Activated CD8-positive, alpha-beta T cell treated with anti-CD3 and anti-CD28 coated beads, Interleukin-2, amount 10 ng/mL, durations not matched to agents 7 days and 5 days (primary cell): ENCODE measurements at regions not wholly inside any gene's neighbourhood (a gene's known extent, or its start where the extent isn't known, plus 50 kb on each side); places are given as distances from the start of the nearest gene placed in this dataset.

Experiments
- ATAC-seq: fragments of 150-1000 bp; cut with Tn5 transposase; one replicate; pipeline ENCODE4 v1.10.0; 2021; ENCODE audit warnings: moderate library complexity
- CTCF ChIA-PET: fragments of 350-600 bp; sonication (Branson Sonifier 250); formaldehyde crosslinking; loops from one replicate; lab custom pipeline; 2021; ENCODE audit warnings: antibody characterized with exemption; lab: Charles Lee
- POLR2A ChIA-PET: fragments of 350-600 bp; sonication (Branson Sonifier 250); formaldehyde crosslinking; loops from one replicate; lab custom pipeline; 2021; ENCODE audit warnings: antibody characterized with exemption; lab: Charles Lee
- DNase-seq: peaks from one replicate; pipeline ENCODE4 v3.0.0-alpha.2; 2020
- H3K27ac Mint-ChIP-seq: one replicate; pipeline ENCODE4 v1.8.0; 2021; ENCODE audit warnings: mild to moderate bottlenecking, mixed read lengths
- H3K27me3 Mint-ChIP-seq: one replicate; pipeline ENCODE4 v1.8.0; 2021; ENCODE audit warnings: low read depth, mixed read lengths
- H3K36me3 Mint-ChIP-seq: one replicate; pipeline ENCODE4 v1.8.0; 2021; ENCODE audit warnings: low read depth, mixed read lengths
- H3K4me1 Mint-ChIP-seq: one replicate; pipeline ENCODE4 v1.8.0; 2021; ENCODE audit warnings: low read depth, mixed read lengths
- H3K4me3 Mint-ChIP-seq: one replicate; pipeline ENCODE4 v1.8.0; 2021; ENCODE audit warnings: mild to moderate bottlenecking, mixed read lengths
- H3K9me3 Mint-ChIP-seq: one replicate; pipeline ENCODE4 v1.8.0; 2022; ENCODE audit warnings: mixed read lengths; ENCODE audit not compliant: insufficient read depth

DNA sequence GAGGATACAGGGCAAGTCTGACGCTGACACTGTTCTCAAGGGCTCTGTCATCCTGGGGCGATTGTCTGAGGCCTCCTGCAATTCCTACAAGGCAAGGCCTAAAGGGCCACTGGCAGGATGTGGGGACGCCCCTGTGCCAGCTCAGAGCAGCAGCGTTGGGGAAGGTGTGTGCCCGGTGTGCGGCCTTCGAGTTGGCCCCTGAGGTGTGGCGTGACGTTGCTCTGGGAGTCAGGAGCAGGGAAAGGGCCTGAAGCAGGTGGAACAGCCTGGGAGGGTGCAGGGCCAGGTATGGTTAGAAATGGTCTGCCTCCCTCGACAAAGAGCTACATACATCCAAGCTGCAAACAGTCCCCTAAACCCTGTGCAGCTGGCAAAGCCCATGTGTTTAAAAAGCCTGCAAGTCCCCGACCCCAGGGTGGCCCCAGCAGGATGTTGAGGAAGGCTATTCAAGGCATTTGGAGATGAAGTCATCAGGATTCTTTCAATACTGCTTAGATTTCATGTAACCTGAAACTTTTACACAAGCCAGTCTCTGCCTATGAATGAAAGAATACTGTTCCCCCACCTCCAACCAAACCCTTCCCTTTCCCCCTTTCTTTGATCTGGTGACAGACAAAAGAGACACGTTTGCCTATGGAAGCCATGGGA lies 142.5 kb upstream of the TNS3 start:
- DNase-seq (no peak), ATAC-seq (no peak)
- H3K27me3 Mint-ChIP-seq: peaks cover 2% of the 10 kb centered on the region
- H3K36me3 Mint-ChIP-seq: no peaks in the 10 kb centered on the region
- no peaks in the 10 kb centered on the region for H3K9me3 Mint-ChIP-seq
- H3K27ac Mint-ChIP-seq: no peak overlapping the region
- CTCF ChIA-PET: no interaction called here
- H3K4me3 Mint-ChIP-seq: no peak overlapping the region
- POLR2A ChIA-PET: no interaction called here
- H3K4me1 Mint-ChIP-seq: no peaks in the 10 kb centered on the region

DNA sequence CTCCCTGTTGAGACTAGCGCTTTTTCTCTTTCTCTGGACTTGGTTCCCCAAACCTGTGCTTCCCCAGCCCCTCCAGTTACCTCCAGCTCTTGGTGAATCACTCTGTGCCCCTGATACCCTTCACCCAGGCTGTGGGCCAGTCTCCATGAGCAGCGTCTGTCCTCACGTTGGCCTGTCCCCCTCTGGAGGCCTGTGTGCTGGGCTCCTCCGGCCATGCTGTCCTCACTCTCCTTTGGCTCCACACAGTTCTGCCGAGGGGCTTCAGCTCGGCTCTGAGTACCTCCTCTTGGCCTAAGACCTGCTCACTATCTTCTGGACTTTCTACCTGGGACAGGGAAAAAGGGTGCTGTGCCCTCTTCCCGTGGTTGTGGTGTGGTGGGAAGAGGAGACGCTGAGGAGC lies 140.2 kb upstream of the TNS3 start:
- POLR2A ChIA-PET: no interaction called here
- Mint-ChIP-seq H3K4me1 (no peaks in the 10 kb centered on the region), H3K36me3 (no peaks in the 10 kb centered on the region), H3K9me3 (no peaks in the 10 kb centered on the region), H3K27me3 (no peaks in the 10 kb centered on the region), H3K4me3 (no peak overlapping the region), H3K27ac (no peak overlapping the region)
- ATAC-seq: no peak
- no peak for DNase-seq
- CTCF ChIA-PET: no interaction called here

DNA sequence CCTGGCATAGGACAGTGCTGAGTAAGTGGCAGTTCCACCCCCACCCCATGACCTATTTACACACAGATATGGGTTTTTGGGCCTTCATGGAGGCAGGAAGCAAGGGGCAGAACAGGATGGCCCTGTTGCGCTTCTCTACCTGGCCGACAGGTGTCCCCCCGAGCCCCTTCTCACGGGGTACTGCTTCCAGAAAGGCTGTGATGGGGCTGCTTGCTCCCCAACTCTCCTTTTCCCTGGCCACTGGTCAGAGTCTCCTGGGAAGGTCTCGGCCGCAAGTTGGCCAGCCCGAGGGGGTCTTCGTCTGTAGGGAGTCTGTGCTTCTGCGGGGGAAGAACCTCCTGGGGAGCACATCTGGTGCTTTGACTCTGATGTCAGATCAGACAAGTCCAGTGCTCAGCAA lies 139.8 kb upstream of the TNS3 start:
- DNase-seq (no peak), ATAC-seq (no peak)
- Mint-ChIP-seq H3K4me3 (no peak overlapping the region), H3K4me1 (no peaks in the 10 kb centered on the region), H3K27ac (no peak overlapping the region), H3K9me3 (no peaks in the 10 kb centered on the region), H3K36me3 (no peaks in the 10 kb centered on the region), H3K27me3 (no peaks in the 10 kb centered on the region)
- ChIA-PET CTCF (no interaction called here), POLR2A (no interaction called here)

DNA sequence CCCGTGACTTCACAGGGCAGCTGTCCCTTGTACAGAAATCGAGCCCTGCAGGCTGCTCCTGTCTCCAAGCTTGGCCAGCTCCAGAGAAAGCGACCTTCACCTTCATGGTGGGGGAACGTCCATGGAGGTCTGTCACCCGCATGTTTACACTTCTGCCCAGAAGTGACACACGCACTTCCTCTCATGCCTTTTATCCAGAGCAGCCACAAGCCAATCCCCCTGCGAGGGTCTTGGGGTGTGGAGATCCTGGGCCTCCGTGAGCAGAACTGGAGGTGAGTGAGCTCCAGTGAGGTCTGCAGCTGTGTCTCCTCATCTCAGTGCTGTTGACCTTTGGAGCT lies 139.0 kb upstream of the TNS3 start:
- Mint-ChIP-seq H3K4me3 (no peak overlapping the region), H3K27ac (no peak overlapping the region), H3K36me3 (no peaks in the 10 kb centered on the region), H3K27me3 (no peaks in the 10 kb centered on the region), H3K9me3 (no peaks in the 10 kb centered on the region), H3K4me1 (no peaks in the 10 kb centered on the region)
- ChIA-PET POLR2A (no interaction called here), CTCF (no interaction called here)
- DNase-seq: no peak
- ATAC-seq: no peak

DNA sequence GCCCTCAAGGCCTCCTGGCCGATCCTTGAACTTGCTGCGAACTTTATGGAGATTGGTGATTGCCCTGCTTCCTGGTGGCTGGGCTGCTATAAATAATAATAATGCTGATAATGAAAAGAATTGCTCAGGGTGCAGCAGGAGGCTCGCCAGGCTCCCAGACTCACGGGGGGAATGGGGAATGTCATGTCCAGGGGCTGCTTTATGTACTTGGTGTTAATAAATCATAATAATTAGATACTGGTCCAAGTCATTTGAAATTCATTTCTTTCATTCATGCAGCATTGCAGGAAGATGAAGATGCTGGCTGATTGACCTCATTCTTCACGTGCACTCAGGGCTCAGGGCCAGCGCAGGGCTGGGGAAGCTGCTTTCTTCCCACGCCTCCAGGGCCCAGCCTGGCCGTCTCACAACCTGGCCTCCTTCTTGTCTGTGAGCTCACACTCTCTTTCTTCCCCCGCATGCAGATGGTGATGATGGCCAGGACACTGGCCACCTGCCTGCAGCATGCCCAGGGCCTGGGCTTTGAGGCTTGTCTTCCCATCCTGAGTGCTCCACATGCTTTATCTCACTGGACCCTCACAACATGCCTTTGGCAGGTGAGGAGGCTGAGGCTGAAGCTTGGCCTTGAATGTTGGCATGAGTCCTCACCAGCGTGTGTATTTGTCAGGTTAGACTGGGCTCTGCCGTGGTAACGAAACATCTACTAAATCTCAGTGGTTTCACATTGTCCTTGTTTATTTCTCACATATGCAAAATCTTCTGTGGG lies 138.4 kb upstream of the TNS3 start:
- no peaks in the 10 kb centered on the region for H3K9me3 Mint-ChIP-seq
- H3K27me3 Mint-ChIP-seq: no peaks in the 10 kb centered on the region
- DNase-seq (no peak), ATAC-seq (no peak)
- H3K36me3 Mint-ChIP-seq: no peaks in the 10 kb centered on the region
- no peak overlapping the region for H3K4me3 Mint-ChIP-seq
- ChIA-PET POLR2A (no interaction called here), CTCF (no interaction called here)
- H3K4me1 Mint-ChIP-seq: no peaks in the 10 kb centered on the region
- H3K27ac Mint-ChIP-seq: no peak overlapping the region

GRCh38 chr7:47719675-47720074 lies 137.8 kb upstream of the TNS3 start:
- no peak overlapping the region for H3K4me3 Mint-ChIP-seq
- H3K4me1 Mint-ChIP-seq: no peaks in the 10 kb centered on the region
- ATAC-seq (no peak), DNase-seq (no peak)
- POLR2A ChIA-PET: no interaction called here
- H3K27ac Mint-ChIP-seq: no peak overlapping the region
- CTCF ChIA-PET: no interaction called here
- no peaks in the 10 kb centered on the region for H3K9me3 Mint-ChIP-seq
- H3K27me3 Mint-ChIP-seq: no peaks in the 10 kb centered on the region
- H3K36me3 Mint-ChIP-seq: no peaks in the 10 kb centered on the region

- Mint-ChIP-seq H3K4me1 (no peaks in the 10 kb centered on the region), H3K9me3 (no peaks in the 10 kb centered on the region), H3K4me3 (no peak overlapping the region), H3K27ac (no peak overlapping the region), H3K36me3 (no peaks in the 10 kb centered on the region), H3K27me3 (no peaks in the 10 kb centered on the region)
- ChIA-PET CTCF (no interaction called here), POLR2A (no interaction called here)
- no peak for DNase-seq
- ATAC-seq: no peak
Observed at GRCh38 chr7:47715631-47716068, 133.7 kb upstream of the TNS3 start.

DNA sequence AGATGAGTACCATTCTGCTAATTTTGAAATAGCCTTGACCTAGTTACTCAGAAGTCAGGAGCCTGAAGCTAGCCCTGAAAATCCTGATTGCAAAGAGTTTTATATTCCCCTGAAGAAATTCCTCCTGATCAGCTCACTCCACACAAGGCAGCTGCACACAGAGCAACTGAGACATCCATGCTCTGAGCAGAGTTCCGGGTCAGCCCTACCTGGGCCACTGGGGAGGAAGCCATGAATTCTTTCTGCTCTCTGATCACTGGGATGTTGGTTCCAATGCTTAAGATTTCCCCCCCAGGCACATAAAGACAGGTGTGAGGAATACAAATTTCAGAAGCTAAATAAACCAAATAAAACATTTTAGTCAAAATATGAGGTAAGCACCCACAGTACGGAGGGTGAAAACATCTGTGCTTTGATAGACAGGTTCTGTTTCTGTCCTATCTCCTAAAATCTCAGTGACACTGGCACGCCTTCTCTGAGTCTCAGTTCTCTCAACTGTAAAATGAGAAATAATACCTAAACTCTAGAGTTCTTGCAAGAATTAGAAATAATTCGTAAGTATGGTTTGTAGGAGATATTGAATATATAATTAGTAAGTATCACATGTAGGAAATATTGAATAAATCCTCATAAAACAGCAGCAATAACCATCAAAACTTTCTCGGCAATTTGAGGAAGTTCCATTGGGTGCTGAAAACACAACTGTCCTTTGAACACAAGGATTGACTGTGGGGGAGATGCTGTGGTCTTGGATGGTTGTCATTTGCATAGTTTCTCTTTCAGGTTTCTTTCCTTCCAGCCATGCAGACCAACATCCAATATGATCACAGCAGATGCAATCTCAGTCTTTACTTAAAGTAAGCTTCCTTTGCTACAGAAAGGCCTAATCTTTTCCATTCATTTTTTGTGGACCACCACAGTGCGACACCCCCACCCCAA lies 133.0 kb upstream of the TNS3 start:
- DNase-seq: no peak
- H3K27me3 Mint-ChIP-seq: no peaks in the 10 kb centered on the region
- no peak for ATAC-seq
- no peak overlapping the region for H3K4me3 Mint-ChIP-seq
- ChIA-PET CTCF (no interaction called here), POLR2A (no interaction called here)
- no peaks in the 10 kb centered on the region for H3K4me1 Mint-ChIP-seq
- H3K9me3 Mint-ChIP-seq: no peaks in the 10 kb centered on the region
- H3K36me3 Mint-ChIP-seq: no peaks in the 10 kb centered on the region
- no peak overlapping the region for H3K27ac Mint-ChIP-seq

- ATAC-seq (no peak), DNase-seq (no peak)
- Mint-ChIP-seq H3K4me3 (no peak overlapping the region), H3K27ac (no peak overlapping the region), H3K4me1 (no peaks in the 10 kb centered on the region), H3K9me3 (no peaks in the 10 kb centered on the region), H3K27me3 (no peaks in the 10 kb centered on the region), H3K36me3 (no peaks in the 10 kb centered on the region)
- CTCF ChIA-PET: no interaction called here
- POLR2A ChIA-PET: no interaction called here
Observed at GRCh38 chr7:47713595-47713994, 131.7 kb upstream of the TNS3 start.

- Mint-ChIP-seq H3K9me3 (no peaks in the 10 kb centered on the region), H3K27me3 (no peaks in the 10 kb centered on the region), H3K27ac (no peak overlapping the region), H3K4me1 (no peaks in the 10 kb centered on the region), H3K36me3 (no peaks in the 10 kb centered on the region), H3K4me3 (no peak overlapping the region)
- CTCF ChIA-PET: no interaction called here
- no peak for ATAC-seq
- POLR2A ChIA-PET: no interaction called here
- no peak for DNase-seq
Observed at GRCh38 chr7:47712416-47712815, 130.5 kb upstream of the TNS3 start.

DNA sequence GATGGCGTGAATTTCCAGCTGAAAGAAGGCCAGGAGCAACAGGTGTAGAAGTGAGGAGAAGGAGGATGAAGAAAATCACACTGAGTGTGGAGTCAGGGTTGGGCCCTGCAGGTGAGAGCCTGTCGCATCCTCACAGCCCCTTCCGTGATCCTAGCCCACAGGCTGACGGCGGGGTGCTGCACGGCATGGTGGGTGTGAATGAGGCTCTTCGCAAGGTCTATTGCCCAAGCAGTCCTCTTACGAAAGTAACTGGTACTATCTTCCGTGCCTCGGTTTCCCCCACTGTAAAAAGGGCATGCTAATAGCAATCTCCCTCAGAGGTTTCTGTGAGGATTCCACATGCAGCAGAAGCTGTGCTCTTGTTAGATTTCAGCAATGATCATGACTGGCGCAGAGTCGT lies 129.9 kb upstream of the TNS3 start:
- Mint-ChIP-seq H3K4me3 (no peak overlapping the region), H3K9me3 (no peaks in the 10 kb centered on the region), H3K27me3 (no peaks in the 10 kb centered on the region), H3K4me1 (no peaks in the 10 kb centered on the region), H3K27ac (no peak overlapping the region), H3K36me3 (no peaks in the 10 kb centered on the region)
- POLR2A ChIA-PET: no interaction called here
- no peak for ATAC-seq
- no peak for DNase-seq
- CTCF ChIA-PET: no interaction called here
